HEK293 (cell line): ENCODE measurements at regions not wholly inside any gene's neighbourhood (a gene's known extent, or its start where the extent isn't known, plus 50 kb on each side); places are given as distances from the start of the nearest gene placed in this dataset.

Experiments
- EGR2 ChIP-seq: fragments of 450-650 bp; formaldehyde crosslinking; IDR thresholded peaks from 2 replicates; pipeline ENCODE4 v1.5.1; 2016; ENCODE audit warnings: low read depth, missing biosample characterization, missing genetic modification characterization
- ELK4 ChIP-seq: IDR thresholded peaks from 2 replicates; pipeline ENCODE4 v1.6.1; 2011; ENCODE audit warnings: mild to moderate bottlenecking, low read depth, low read length, borderline replicate concordance
- GFI1B ChIP-seq: fragments of 450-650 bp; formaldehyde crosslinking; IDR thresholded peaks from 2 replicates; pipeline ENCODE4 v1.5.1; 2016; ENCODE audit warnings: missing biosample characterization, missing genetic modification characterization
- KLF9 ChIP-seq: fragments of 450-650 bp; formaldehyde crosslinking; IDR thresholded peaks from 2 replicates; pipeline ENCODE4 v1.5.1; 2016; ENCODE audit warnings: missing biosample characterization, missing genetic modification characterization, low read depth
- MZF1 ChIP-seq: fragments of 450-650 bp; formaldehyde crosslinking; IDR thresholded peaks from 2 replicates; pipeline ENCODE4 v1.5.1; 2017; ENCODE audit warnings: missing biosample characterization, missing genetic modification characterization, borderline replicate concordance
- PRDM6 ChIP-seq: fragments of 450-650 bp; formaldehyde crosslinking; IDR thresholded peaks from 2 replicates; pipeline ENCODE4 v1.5.1; 2017; ENCODE audit warnings: missing biosample characterization, missing genetic modification characterization
- RBAK ChIP-seq: fragments of 450-650 bp; formaldehyde crosslinking; IDR thresholded peaks from 2 replicates; pipeline ENCODE4 v1.5.1; 2016; ENCODE audit warnings: missing biosample characterization, missing genetic modification characterization
- TRIM28 ChIP-seq: IDR thresholded peaks from 2 replicates; pipeline ENCODE4 v1.6.1; 2011; ENCODE audit warnings: low read length, control low read depth, borderline replicate concordance
- ZBTB8A ChIP-seq: fragments of 450-650 bp; formaldehyde crosslinking; IDR thresholded peaks from 2 replicates; pipeline ENCODE4 v1.5.1; 2016; ENCODE audit warnings: missing biosample characterization, missing genetic modification characterization
- ZNF138 ChIP-seq: fragments of 450-650 bp; formaldehyde crosslinking; IDR thresholded peaks from 2 replicates; pipeline ENCODE4 v1.5.1; 2016; ENCODE audit warnings: missing biosample characterization, missing genetic modification characterization, borderline replicate concordance
- ZNF140 ChIP-seq: fragments of 450-650 bp; formaldehyde crosslinking; IDR thresholded peaks from 2 replicates; pipeline ENCODE4 v1.5.1; 2016; ENCODE audit warnings: missing biosample characterization, missing genetic modification characterization
- ZNF184 ChIP-seq: fragments of 450-650 bp; IDR thresholded peaks from 2 replicates; pipeline ENCODE4 v1.5.1; 2018; ENCODE audit warnings: missing biosample characterization, mild to moderate bottlenecking, missing genetic modification characterization
- ZNF202 ChIP-seq: fragments of 450-650 bp; formaldehyde crosslinking; IDR thresholded peaks from 2 replicates; pipeline ENCODE4 v1.5.1; 2016; ENCODE audit warnings: missing biosample characterization, missing genetic modification characterization, borderline replicate concordance
- ZNF362 ChIP-seq: fragments of 450-650 bp; formaldehyde crosslinking; IDR thresholded peaks from 2 replicates; pipeline ENCODE4 v1.5.1; 2016; ENCODE audit warnings: missing biosample characterization, missing genetic modification characterization
- ZNF37A ChIP-seq: fragments of 450-650 bp; IDR thresholded peaks from 2 replicates; pipeline ENCODE4 v1.5.1; 2018; ENCODE audit warnings: missing biosample characterization, missing genetic modification characterization
- ZNF394 ChIP-seq: fragments of 450-650 bp; formaldehyde crosslinking; IDR thresholded peaks from 2 replicates; pipeline ENCODE4 v1.5.1; 2016; ENCODE audit warnings: missing biosample characterization, missing genetic modification characterization, mild to moderate bottlenecking, moderate library complexity, borderline replicate concordance
- ZNF692 ChIP-seq: fragments of 450-650 bp; formaldehyde crosslinking; IDR thresholded peaks from 2 replicates; pipeline ENCODE4 v1.5.1; 2016; ENCODE audit warnings: missing biosample characterization, missing genetic modification characterization
- ZNF830 ChIP-seq: fragments of 450-650 bp; IDR thresholded peaks from 2 replicates; pipeline ENCODE4 v1.5.0; 2018; ENCODE audit warnings: missing biosample characterization, missing genetic modification characterization, low read depth, mild to moderate bottlenecking, moderate library complexity
- ZSCAN16 ChIP-seq: fragments of 450-650 bp; formaldehyde crosslinking; IDR thresholded peaks from 2 replicates; pipeline ENCODE4 v1.5.1; 2016; ENCODE audit warnings: missing biosample characterization, missing genetic modification characterization
- TF ChIP-seq, protein P1 (sequence below): fragments of 450-650 bp; formaldehyde crosslinking; IDR thresholded peaks from 2 replicates; pipeline ENCODE4 v1.5.1; 2016; ENCODE audit warnings: missing biosample characterization, missing genetic modification characterization
- TF ChIP-seq, protein P2 (sequence below): fragments of 450-650 bp; formaldehyde crosslinking; conservative IDR thresholded peaks from 2 replicates; pipeline ENCODE4 v1.5.1; 2016; ENCODE audit warnings: low read depth, missing biosample characterization, missing genetic modification characterization
- TF ChIP-seq, protein P3 (sequence below): fragments of 450-650 bp; formaldehyde crosslinking; IDR thresholded peaks from 2 replicates; pipeline ENCODE4 v1.5.1; 2016; ENCODE audit warnings: missing biosample characterization, missing genetic modification characterization
- TF ChIP-seq, protein P4 (sequence below): fragments of 450-650 bp; formaldehyde crosslinking; IDR thresholded peaks from 2 replicates; pipeline ENCODE4 v1.5.1; 2016; ENCODE audit warnings: missing biosample characterization, missing genetic modification characterization

DNA sequence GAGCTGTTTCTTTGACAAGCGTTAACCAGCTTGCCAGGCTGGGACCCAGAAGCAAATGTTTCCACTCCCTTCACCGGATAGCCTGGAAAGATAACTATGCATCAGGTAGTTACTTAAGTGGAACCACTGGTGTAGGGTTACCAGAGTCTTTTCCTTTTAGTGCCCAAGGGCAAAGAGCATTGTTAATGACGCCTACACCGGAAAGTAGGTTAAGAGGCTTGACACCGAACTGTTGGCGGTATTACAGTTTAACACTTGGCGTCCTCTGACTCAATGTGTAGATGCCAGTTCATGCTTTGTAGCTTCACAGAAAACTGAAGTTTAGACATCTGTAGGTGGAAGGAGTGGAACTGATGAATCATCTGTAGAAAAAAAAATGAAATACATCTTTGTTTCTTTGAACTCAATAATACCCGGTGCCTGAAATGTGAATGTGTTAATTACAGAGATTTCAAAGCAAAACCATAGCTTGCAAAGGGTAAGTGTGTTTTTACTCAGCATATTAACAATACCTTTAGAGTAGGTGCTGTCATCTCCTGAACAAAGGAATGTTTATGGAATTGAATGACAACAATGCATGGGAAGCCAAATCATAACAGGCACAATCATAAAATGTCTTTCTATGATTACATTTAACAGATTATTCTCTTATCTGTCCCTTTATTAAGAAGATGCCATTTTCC, 426.7 kb upstream of the SALL1 start (continued):
- TF ChIP-seq ZNF692 (tag by site-specific recombination): peak; percentile 46; the same call in 1 of the 2 replicates
- TF ChIP-seq, protein P1, sequence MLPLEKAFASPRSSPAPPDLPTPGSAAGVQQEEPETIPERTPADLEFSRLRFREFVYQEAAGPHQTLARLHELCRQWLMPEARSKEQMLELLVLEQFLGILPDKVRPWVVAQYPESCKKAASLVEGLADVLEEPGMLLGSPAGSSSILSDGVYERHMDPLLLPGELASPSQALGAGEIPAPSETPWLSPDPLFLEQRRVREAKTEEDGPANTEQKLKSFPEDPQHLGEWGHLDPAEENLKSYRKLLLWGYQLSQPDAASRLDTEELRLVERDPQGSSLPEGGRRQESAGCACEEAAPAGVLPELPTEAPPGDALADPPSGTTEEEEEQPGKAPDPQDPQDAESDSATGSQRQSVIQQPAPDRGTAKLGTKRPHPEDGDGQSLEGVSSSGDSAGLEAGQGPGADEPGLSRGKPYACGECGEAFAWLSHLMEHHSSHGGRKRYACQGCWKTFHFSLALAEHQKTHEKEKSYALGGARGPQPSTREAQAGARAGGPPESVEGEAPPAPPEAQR (tag by site-specific recombination): no peak
- TF ChIP-seq ZNF37A (tag by site-specific recombination): no peak
- TF ChIP-seq RBAK (tag by site-specific recombination): no peak
- no peak for TF ChIP-seq ZNF138
- TF ChIP-seq, protein P2, sequence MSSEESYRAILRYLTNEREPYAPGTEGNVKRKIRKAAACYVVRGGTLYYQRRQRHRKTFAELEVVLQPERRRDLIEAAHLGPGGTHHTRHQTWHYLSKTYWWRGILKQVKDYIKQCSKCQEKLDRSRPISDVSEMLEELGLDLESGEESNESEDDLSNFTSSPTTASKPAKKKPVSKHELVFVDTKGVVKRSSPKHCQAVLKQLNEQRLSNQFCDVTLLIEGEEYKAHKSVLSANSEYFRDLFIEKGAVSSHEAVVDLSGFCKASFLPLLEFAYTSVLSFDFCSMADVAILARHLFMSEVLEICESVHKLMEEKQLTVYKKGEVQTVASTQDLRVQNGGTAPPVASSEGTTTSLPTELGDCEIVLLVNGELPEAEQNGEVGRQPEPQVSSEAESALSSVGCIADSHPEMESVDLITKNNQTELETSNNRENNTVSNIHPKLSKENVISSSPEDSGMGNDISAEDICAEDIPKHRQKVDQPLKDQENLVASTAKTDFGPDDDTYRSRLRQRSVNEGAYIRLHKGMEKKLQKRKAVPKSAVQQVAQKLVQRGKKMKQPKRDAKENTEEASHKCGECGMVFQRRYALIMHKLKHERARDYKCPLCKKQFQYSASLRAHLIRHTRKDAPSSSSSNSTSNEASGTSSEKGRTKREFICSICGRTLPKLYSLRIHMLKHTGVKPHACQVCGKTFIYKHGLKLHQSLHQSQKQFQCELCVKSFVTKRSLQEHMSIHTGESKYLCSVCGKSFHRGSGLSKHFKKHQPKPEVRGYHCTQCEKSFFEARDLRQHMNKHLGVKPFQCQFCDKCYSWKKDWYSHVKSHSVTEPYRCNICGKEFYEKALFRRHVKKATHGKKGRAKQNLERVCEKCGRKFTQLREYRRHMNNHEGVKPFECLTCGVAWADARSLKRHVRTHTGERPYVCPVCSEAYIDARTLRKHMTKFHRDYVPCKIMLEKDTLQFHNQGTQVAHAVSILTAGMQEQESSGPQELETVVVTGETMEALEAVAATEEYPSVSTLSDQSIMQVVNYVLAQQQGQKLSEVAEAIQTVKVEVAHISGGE (tag by site-specific recombination): no peak
- peak; percentile 50; the same call in 1 of the 2 replicates for TF ChIP-seq ZNF394 (tag by site-specific recombination)
- no peak for TF ChIP-seq ZNF140 (tag by site-specific recombination)
- no peak for TF ChIP-seq MZF1
- TF ChIP-seq ZNF184 (tag by site-specific recombination): peak; percentile 47; the same call in 1 of the 2 replicates
- TF ChIP-seq ZSCAN16 (tag by site-specific recombination): no peak
- TF ChIP-seq, protein P3, sequence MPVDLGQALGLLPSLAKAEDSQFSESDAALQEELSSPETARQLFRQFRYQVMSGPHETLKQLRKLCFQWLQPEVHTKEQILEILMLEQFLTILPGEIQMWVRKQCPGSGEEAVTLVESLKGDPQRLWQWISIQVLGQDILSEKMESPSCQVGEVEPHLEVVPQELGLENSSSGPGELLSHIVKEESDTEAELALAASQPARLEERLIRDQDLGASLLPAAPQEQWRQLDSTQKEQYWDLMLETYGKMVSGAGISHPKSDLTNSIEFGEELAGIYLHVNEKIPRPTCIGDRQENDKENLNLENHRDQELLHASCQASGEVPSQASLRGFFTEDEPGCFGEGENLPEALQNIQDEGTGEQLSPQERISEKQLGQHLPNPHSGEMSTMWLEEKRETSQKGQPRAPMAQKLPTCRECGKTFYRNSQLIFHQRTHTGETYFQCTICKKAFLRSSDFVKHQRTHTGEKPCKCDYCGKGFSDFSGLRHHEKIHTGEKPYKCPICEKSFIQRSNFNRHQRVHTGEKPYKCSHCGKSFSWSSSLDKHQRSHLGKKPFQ (tag by site-specific recombination): no peak
- TF ChIP-seq ZNF830 (tag by site-specific recombination): no peak
- TF ChIP-seq GFI1B (tag by site-specific recombination): peak; percentile 69
- TF ChIP-seq, protein P4, sequence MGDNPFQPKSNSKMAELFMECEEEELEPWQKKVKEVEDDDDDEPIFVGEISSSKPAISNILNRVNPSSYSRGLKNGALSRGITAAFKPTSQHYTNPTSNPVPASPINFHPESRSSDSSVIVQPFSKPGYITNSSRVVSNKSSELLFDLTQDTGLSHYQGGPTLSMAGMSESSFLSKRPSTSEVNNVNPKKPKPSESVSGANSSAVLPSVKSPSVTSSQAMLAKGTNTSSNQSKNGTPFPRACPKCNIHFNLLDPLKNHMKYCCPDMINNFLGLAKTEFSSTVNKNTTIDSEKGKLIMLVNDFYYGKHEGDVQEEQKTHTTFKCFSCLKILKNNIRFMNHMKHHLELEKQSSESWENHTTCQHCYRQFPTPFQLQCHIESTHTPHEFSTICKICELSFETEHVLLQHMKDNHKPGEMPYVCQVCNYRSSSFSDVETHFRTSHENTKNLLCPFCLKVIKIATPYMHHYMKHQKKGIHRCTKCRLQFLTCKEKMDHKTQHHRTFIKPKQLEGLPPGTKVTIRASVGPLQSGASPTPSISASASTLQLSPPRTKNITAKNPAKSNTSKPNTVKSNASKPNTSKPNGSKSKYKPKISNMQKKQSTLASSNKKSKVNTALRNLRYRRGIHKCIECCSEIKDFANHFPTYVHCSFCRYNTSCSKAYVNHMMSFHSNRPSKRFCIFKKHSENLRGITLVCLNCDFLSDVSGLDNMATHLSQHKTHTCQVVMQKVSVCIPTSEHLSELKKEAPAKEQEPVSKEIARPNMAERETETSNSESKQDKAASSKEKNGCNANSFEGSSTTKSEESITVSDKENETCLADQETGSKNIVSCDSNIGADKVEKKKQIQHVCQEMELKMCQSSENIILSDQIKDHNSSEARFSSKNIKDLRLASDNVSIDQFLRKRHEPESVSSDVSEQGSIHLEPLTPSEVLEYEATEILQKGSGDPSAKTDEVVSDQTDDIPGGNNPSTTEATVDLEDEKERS (tag by site-specific recombination): no peak
- no peak for TF ChIP-seq ZBTB8A (tag by site-specific recombination)
- peak; percentile 45; the same call in 1 of the 2 replicates for TF ChIP-seq KLF9 (tag by site-specific recombination)
- TF ChIP-seq TRIM28: peak; percentile 84
- TF ChIP-seq EGR2 (tag by site-specific recombination): peak; percentile 80
- no peak for TF ChIP-seq ELK4
- TF ChIP-seq ZNF202: no peak
- TF ChIP-seq PRDM6 (tag by site-specific recombination): peak; percentile 66
- TF ChIP-seq ZNF362 (tag by site-specific recombination): peak; percentile 46; the same call in 1 of the 2 replicates
